NCI-H1436 (cell line): ENCODE measurements at regions not wholly inside any gene's neighbourhood (a gene's known extent, or its start where the extent isn't known, plus 50 kb on each side); places are given as distances from the start of the nearest gene placed in this dataset.

Experiments used
- DNase-seq: peaks from one replicate; lab custom pipeline; 2025; lab: John Stamatoyannopoulos, UW

DNA sequence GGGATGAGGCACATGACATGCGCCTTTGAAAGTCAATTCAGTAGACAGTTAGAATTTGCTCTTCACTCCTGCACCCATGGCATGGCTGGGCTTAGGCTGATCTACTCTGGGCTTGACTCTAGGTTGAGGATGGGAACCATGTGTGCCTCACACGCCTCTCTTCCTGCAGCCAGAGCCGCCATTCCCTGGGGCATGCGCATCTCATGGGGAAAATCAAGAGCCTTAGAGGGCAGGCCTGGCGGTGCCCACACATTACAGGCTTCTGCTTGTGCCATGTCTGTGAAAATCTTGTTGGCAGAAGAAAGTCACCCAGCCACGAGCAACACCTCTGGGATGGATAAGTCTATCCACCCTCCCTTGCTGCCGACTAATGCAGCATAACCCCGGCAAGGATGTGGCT is 808.5 kb downstream of the CDH9 start:
- no peak for DNase-seq

DNA sequence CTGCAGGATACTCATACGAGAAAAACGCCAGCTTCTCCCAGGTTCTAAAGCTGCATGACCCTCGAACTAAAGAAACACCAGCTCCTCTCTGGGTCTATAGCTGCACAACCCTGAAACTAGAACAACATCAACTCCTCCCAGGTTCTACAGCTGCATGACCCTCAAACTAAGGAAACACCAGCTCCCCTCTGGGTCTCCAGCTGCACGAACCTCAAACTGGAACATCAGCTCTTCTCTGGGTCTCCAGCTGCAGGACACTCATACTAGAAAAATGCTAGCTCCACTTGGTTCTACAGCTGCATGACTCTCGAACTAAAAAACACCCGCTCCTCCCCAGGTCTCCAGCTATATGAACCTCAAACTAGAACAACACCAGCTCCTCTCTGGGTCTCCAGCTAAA is 811.1 kb downstream of the CDH9 start:
- no peak for DNase-seq

- no peak for DNase-seq
Observed at GRCh38 chr5:26205121-26205520, 833.3 kb downstream of the CDH9 start.

GRCh38 chr5:26193626-26194025 is 844.8 kb downstream of the CDH9 start:
- DNase-seq, result no peak

GRCh38 chr5:26192486-26192885 is 845.9 kb downstream of the CDH9 start:
- DNase-seq, result no peak

DNA sequence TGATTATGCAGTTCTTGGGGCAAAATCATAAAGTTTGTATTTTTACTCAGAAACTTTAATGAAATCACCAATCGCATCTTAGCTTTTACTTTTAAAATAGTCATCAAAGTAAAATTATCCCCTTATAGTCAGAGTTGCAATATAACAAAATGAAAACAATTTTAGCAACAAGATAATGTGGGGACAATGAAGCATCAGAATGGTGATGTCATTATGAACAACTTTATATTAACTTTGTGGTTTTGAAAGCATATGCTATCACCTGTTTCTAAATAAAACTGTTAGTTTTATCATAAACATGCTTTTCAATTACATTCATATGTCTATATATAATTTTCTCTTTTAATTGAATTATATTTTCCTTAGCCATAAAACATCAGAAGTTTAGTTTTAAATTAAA is 856.8 kb downstream of the CDH9 start:
- DNase-seq, result no peak

GRCh38 chr5:26148569-26149107 is 889.7 kb downstream of the CDH9 start:
- no peak for DNase-seq

GRCh38 chr5:26143259-26143658 is 895.1 kb downstream of the CDH9 start:
- no peak for DNase-seq

- DNase-seq, result peak; percentile 27
Observed at GRCh38 chr5:26121338-26121737, 917.0 kb downstream of the CDH9 start.

- no peak for DNase-seq
Observed at GRCh38 chr5:26104175-26104574, 934.2 kb downstream of the CDH9 start.

DNA sequence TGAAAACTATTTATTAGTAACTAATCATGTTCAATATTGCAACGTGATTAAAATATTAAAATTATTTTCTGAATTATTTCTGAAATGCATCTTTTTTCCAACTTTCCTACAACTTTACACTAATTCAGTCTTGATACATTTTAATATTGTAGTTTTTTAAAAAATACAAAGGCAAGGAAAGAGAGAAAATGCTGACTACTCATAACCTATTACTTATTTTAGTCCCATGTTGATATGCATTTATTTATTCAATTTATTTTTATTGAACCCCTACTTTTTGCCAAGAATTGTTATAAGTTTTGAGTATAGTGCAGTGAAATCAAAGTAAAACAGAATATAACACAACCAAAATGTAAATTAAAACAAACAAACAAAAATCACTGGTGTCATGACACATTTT is 978.2 kb downstream of the CDH9 start:
- no peak for DNase-seq

DNA sequence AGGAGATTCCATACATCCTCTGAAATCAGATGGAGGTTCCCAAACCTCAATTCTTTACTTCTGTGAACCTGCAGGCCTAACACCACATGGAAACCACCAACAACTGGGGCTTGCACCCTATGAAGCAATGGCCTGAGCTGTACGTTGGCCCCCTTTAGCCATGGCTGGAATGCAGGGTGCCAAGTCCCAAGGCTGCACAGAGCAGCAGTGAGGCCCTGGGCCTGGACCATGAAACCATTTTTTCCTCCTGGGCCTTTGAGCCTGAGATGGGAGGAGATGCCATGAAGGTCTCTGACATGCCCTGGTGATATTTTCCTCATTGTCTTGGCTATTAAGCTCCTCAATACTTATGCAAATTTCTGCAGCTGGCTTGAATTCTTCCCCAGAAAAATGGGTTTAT is 983.8 kb downstream of the CDH9 start:
- DNase-seq, result no peak

- no peak for DNase-seq
Observed at GRCh38 chr5:26034813-26035212, 1003.6 kb downstream of the CDH9 start.

- DNase-seq, result no peak
Observed at GRCh38 chr5:26031481-26031880, 1006.9 kb downstream of the CDH9 start.

GRCh38 chr5:26026044-26026443 is 1012.3 kb downstream of the CDH9 start:
- no peak for DNase-seq

GRCh38 chr5:26024774-26025173 is 1013.6 kb downstream of the CDH9 start:
- DNase-seq, result no peak

GRCh38 chr5:26023361-26023760 is 1015.0 kb downstream of the CDH9 start:
- no peak for DNase-seq

DNA sequence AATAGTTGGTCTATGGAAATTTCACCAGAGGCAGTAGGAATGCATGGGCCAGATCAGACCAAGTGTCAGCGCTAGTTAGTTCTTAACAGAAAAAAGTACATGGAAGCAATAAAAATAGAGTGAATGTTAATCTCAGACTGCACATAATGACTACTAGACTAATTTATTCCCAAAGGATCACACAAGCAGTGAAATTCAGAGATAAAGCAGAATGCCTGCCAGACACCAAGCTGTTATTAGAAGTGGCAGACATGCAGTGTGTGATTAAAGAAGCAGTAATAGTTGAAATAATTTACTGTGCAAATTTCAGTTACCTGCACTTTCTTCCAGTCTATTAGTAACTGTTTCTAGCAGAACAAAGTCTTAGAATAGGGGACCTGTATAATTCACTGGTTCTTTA is 1024.2 kb downstream of the CDH9 start:
- DNase-seq, result no peak

DNA sequence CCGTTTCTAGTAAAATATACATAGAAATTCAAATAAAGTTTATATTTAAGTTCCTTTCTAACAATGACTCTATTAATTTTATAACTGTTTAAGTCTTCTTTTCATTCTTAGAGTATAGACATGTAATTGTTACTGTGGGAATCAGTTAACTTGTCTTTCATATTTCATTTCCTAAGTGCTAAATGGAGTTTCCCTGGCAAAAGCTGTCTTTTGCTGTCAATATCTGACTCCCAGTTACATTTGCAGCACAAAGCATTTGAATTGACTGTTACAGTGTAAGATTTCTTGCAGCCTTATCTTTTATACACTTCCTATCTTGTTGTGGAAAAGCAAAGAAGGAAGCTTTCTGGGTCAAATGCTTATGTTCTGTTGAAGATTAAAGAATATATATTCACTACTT is 1026.3 kb downstream of the CDH9 start:
- no peak for DNase-seq

DNA sequence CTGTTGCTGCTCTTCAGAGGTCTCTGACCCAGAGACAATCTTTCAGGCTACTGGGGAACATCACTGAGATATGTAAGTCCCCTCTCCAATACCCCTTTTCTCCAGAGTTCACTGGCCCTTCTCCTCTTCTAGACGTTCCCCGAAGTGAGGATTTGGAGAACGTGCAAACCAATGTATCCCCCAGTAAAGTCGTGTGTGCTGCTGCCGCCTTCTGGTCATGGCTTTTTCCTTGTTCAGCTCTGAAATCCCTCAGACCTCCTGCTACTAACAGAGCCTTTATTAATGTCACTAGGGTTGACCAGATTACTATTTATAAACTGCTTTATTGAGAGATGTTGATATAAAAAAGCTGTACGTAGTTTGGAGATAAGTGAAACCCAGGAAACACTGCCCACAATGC is 1028.6 kb downstream of the CDH9 start:
- DNase-seq, result no peak

DNA sequence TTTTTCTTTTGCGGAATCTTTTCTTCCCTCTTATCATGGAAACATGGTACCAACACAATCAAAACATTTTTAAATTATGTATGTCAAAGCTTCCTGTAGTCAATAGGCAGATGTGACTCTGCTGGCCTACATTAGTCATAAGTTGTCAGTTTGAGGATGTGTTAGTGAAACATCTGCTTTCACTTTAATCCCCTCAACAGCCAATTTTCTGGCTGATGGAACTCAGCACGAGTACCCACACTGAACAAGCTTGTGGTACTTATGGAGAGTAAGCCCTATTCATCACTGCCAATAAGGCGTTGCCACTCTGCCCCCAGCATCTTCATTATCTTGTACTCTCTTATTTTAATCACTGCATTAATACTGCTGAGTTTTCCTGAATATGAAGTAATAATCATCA is 1034.4 kb downstream of the CDH9 start:
- no peak for DNase-seq

- DNase-seq, result no peak
Observed at GRCh38 chr5:25995209-25995608, 1043.2 kb downstream of the CDH9 start.

- DNase-seq, result no peak
Observed at GRCh38 chr5:25993701-25994100, 1044.7 kb downstream of the CDH9 start.

- no peak for DNase-seq
Observed at GRCh38 chr5:25991639-25992038, 1046.7 kb downstream of the CDH9 start.

- DNase-seq, result no peak
Observed at GRCh38 chr5:25990771-25991170, 1047.6 kb downstream of the CDH9 start.
